NCI-H510A treated with DMSO at 0.1 percent for 48 hours (cell line): ENCODE measurements at regions not wholly inside any gene's neighbourhood (a gene's known extent, or its start where the extent isn't known, plus 50 kb on each side); places are given as distances from the start of the nearest gene placed in this dataset.

Experiments used
- DNase-seq: peaks from one replicate; lab custom pipeline; 2025; lab: John Stamatoyannopoulos, UW

GRCh38 chrX:51798701-51799100 lies 55.5 kb downstream of the GSPT2 start:
- no peak for DNase-seq

GRCh38 chrX:51802917-51803688 lies 59.9 kb downstream of the GSPT2 start:
- peak; percentile 42 for DNase-seq

GRCh38 chrX:51803833-51804232 lies 60.6 kb downstream of the GSPT2 start:
- DNase-seq = no peak

- DNase-seq = no peak
These were observed 61.5 kb downstream of the GSPT2 start for GRCh38 chrX:51804741-51805140.

GRCh38 chrX:51813886-51814460 lies 70.7 kb downstream of the GSPT2 start:
- DNase-seq = no peak

GRCh38 chrX:51824061-51824460 lies 69.4 kb upstream of the MAGED1 start:
- DNase-seq = no peak

GRCh38 chrX:51825436-51825835 lies 68.0 kb upstream of the MAGED1 start:
- no peak for DNase-seq

GRCh38 chrX:51834076-51834475 lies 59.3 kb upstream of the MAGED1 start:
- no peak for DNase-seq

- DNase-seq = no peak
These were observed 56.6 kb upstream of the MAGED1 start for GRCh38 chrX:51836823-51837222.

- DNase-seq = peak; percentile 20
These were observed 56.0 kb upstream of the MAGED1 start for GRCh38 chrX:51837451-51837850.

- DNase-seq = peak; percentile 4
These were observed 55.5 kb upstream of the MAGED1 start for GRCh38 chrX:51837921-51838320.
